ENCODE measurements at regions not wholly inside any gene's neighbourhood (a gene's known extent, or its start where the extent isn't known, plus 50 kb on each side); places are given as distances from the start of the nearest gene placed in this dataset.
"Not testable (repeated sequence)": the region's sequence is repeated elsewhere in the genome, so short reads cannot be mapped to it uniquely, and the experiment has no call there.

- DNase-seq = no peak
These were observed 331.9 kb upstream of the GK2 start for GRCh38 chr4:79739912-79740311.

GRCh38 chr4:79723507-79723906 lies 315.5 kb upstream of the GK2 start:
- DNase-seq = no peak

GRCh38 chr4:79700356-79700755 lies 292.3 kb upstream of the GK2 start:
- DNase-seq = no peak

GRCh38 chr4:79697444-79697843 lies 289.4 kb upstream of the GK2 start:
- no peak for DNase-seq

- not testable (repeated sequence) for DNase-seq
These were observed 288.5 kb upstream of the GK2 start for GRCh38 chr4:79696534-79696933.

- no peak for DNase-seq
These were observed 287.8 kb upstream of the GK2 start for GRCh38 chr4:79695848-79696247.

- DNase-seq = no peak
These were observed 281.7 kb upstream of the GK2 start for GRCh38 chr4:79689740-79690139.

- no peak for DNase-seq
These were observed 280.7 kb upstream of the GK2 start for GRCh38 chr4:79688691-79689090.

GRCh38 chr4:79687006-79687405 lies 279.0 kb upstream of the GK2 start:
- DNase-seq = no peak

GRCh38 chr4:79685542-79685941 lies 277.5 kb upstream of the GK2 start:
- DNase-seq = no peak

GRCh38 chr4:79684516-79684915 lies 276.5 kb upstream of the GK2 start:
- no peak for DNase-seq

- no peak for DNase-seq
These were observed 274.9 kb upstream of the GK2 start for GRCh38 chr4:79682801-79683530.

- no peak for DNase-seq
These were observed 274.1 kb upstream of the GK2 start for GRCh38 chr4:79682161-79682560.

GRCh38 chr4:79679859-79680258 lies 271.8 kb upstream of the GK2 start:
- no peak for DNase-seq

- DNase-seq = no peak
These were observed 270.6 kb upstream of the GK2 start for GRCh38 chr4:79678472-79679202.

- no peak for DNase-seq
These were observed 268.7 kb upstream of the GK2 start for GRCh38 chr4:79676705-79677104.

GRCh38 chr4:79674906-79675305 lies 266.9 kb upstream of the GK2 start:
- not testable (repeated sequence) for DNase-seq

- no peak for DNase-seq
These were observed 265.9 kb upstream of the GK2 start for GRCh38 chr4:79673898-79674297.

GRCh38 chr4:79673377-79673776 lies 265.3 kb upstream of the GK2 start:
- no peak for DNase-seq

GRCh38 chr4:79666875-79667274 lies 258.8 kb upstream of the GK2 start:
- no peak for DNase-seq

- no peak for DNase-seq
These were observed 258.1 kb upstream of the GK2 start for GRCh38 chr4:79666112-79666511.

GRCh38 chr4:79663865-79664264 lies 255.8 kb upstream of the GK2 start:
- no peak for DNase-seq

- DNase-seq = no peak
These were observed 255.1 kb upstream of the GK2 start for GRCh38 chr4:79663141-79663540.

GRCh38 chr4:79662651-79663050 lies 254.6 kb upstream of the GK2 start:
- no peak for DNase-seq

- DNase-seq = no peak
These were observed 253.2 kb upstream of the GK2 start for GRCh38 chr4:79661196-79661595.
